ENCODE measurements at regions not wholly inside any gene's neighbourhood (a gene's known extent, or its start where the extent isn't known, plus 50 kb on each side); places are given as distances from the start of the nearest gene placed in this dataset.

DNA sequence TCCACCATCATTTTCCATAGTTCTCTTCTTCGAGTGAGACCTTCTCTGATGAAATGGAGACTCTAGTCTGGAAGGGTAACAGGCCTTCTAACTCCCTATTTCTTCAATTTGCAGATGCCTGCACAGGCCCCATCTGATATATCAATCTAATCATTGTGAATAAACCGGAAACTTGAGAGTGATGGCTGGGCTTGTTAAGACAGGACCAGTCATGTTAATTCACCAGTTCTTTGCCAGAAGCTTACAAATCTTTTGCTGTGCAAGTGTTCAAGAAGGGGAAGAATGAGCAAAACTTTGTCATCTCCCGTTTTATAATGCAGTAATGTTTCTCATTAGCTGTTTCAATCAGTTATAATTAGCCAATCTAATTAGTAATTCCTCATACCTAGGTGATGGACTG is 1561.3 kb upstream of the GOT2 start:
- DNase-seq (ENCODE audit: low read depth), result no peak
- no peak overlapping the region for H3K4me3 ChIP-seq (ENCODE audit: low read length)
- TF ChIP-seq, protein P1, sequence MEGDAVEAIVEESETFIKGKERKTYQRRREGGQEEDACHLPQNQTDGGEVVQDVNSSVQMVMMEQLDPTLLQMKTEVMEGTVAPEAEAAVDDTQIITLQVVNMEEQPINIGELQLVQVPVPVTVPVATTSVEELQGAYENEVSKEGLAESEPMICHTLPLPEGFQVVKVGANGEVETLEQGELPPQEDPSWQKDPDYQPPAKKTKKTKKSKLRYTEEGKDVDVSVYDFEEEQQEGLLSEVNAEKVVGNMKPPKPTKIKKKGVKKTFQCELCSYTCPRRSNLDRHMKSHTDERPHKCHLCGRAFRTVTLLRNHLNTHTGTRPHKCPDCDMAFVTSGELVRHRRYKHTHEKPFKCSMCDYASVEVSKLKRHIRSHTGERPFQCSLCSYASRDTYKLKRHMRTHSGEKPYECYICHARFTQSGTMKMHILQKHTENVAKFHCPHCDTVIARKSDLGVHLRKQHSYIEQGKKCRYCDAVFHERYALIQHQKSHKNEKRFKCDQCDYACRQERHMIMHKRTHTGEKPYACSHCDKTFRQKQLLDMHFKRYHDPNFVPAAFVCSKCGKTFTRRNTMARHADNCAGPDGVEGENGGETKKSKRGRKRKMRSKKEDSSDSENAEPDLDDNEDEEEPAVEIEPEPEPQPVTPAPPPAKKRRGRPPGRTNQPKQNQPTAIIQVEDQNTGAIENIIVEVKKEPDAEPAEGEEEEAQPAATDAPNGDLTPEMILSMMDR (conservative IDR thresholded peaks at IDR 0.05; ENCODE audit: low read depth, low read length), result no peak

DNA sequence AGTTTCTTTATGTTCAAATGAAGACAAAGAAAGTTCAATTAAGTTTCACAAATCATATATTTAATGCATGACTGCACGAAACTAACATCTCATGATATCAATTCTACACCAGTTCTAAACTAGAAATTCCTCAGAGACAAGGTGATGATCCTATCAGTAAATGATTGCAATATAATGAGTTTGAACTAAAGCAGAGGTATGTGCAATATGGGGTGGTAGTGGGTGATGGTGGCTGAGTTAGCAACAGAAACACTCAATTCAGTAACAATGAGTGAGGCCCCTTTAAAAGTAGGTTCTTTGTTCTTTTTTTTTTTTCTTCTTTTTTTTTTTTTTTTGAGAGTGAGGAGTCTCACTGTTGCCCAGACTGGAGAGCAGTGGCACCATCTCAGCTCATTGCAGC is 1551.7 kb upstream of the GOT2 start:
- no peak for DNase-seq (ENCODE audit: low read depth)
- TF ChIP-seq, protein P1 (conservative IDR thresholded peaks at IDR 0.05; ENCODE audit: low read depth, low read length), result no peak
- H3K4me3 ChIP-seq (ENCODE audit: low read length), result no peak overlapping the region

DNA sequence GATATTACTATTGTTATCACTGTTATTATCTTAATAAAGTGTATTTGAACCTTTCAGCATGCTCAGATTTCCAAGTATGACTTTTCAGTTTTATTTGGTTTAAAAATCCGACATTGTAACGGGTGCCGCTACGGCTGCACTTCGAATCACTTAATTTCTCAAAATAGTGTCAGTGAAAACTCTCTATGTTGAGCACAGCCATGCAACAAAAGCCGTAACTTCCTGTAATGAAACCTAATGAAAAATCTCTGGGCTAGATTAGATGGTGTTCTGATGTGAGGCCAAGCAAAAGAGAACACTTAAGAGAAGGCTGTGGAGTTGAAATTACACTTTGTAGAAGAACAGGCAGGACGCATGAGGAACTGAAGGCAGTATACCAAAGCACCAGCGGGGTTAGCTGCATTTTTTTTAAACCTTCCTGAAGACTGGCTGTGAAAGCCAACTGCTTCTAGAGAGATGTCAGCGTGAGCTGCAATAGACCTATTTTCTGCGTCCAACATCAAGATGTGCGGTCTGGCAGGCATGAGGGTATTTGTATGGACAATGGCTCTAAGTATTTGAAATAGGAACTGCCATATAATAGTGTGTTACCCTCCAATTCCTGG is 1545.0 kb upstream of the GOT2 start:
- no peak overlapping the region for H3K4me3 ChIP-seq (ENCODE audit: low read length)
- TF ChIP-seq, protein P1 (conservative IDR thresholded peaks at IDR 0.05; ENCODE audit: low read depth, low read length), result no peak
- no peak for DNase-seq (ENCODE audit: low read depth)

DNA sequence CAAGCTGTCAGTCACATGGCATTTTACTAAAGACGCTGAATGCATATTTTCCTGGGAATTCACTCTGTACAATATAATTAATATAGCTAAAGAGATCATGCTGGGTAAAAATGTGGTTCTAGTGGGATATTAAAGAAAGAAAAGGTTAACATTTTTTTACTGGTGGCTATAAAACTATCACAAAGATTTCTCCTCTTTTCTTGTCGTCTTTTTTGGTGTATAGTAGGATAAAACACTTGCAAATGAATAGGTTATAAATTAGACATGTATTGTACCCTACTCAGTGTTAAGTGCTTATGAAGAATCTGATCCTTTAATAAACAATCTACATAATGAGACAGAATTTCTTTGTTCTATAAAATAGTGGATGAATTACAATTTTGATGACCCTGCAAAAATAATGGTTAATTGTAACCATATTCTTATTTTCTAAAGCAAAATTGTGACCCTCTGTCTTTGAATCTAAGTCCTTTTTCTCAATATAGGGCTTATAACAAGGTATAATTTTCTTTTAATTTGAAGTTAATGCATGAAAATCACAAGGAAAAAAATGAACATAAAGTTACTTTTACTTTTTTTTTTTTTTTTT is 1540.4 kb upstream of the GOT2 start:
- TF ChIP-seq, protein P1 (conservative IDR thresholded peaks at IDR 0.05; ENCODE audit: low read depth, low read length), result no peak
- no peak overlapping the region for H3K4me3 ChIP-seq (ENCODE audit: low read length)
- no peak for DNase-seq (ENCODE audit: low read depth)

DNA sequence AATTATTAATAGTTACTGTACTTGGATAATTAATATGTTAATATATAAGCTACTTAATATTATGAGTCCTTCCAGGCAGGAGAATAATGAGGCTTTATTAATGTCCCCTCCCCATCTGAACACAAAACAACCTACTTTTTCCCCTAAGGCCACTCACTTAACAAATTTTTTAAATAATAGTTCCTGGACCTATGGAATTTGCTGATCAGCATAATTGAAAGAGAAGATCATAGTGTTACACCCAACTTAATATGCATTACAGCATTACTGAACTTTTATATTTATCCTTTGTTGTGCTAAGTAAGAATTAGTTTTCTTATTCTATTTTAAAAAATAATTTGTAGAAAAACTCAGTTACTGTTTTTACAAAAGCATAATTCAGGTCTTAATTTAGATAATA is 1537.7 kb upstream of the GOT2 start:
- TF ChIP-seq, protein P1 (conservative IDR thresholded peaks at IDR 0.05; ENCODE audit: low read depth, low read length), result no peak
- H3K4me3 ChIP-seq (ENCODE audit: low read length), result no peak overlapping the region
- DNase-seq (ENCODE audit: low read depth), result no peak

DNA sequence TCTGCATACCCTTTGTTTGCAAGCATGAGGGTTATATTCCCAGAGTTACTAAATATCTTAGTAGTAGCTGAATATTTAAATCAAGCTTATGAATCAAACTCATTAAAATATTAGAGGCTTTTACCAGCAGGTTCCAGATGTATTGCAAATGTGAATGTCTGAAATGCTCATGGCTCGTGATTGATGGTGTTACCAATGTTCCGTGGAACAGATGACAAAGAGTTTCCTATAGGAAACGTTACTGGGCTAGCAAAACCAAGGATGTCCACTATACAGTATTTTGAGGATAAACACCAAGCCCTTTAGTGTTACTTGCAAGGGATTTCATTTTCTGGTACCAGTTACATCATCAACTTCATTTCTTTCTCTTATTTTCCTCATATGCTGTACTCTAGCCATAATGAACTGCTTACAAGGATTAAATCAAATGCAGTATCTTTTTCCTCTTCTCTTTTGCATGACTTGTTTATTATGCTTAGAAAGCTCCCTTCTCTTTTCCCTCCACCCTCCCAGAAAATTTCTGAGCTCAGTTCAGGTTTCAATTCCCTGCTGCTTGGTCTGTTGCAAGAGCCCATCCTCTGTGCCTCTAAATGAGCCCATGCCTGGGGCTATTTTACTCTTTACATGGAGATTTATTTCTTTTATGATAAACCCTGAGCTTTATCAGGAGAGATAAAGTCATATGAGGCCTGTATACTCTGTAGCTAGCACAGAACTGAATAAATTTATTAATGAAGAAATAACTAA is 1537.1 kb upstream of the GOT2 start:
- TF ChIP-seq, protein P1 (conservative IDR thresholded peaks at IDR 0.05; ENCODE audit: low read depth, low read length), result no peak
- H3K4me3 ChIP-seq (ENCODE audit: low read length), result no peak overlapping the region
- no peak for DNase-seq (ENCODE audit: low read depth)

DNA sequence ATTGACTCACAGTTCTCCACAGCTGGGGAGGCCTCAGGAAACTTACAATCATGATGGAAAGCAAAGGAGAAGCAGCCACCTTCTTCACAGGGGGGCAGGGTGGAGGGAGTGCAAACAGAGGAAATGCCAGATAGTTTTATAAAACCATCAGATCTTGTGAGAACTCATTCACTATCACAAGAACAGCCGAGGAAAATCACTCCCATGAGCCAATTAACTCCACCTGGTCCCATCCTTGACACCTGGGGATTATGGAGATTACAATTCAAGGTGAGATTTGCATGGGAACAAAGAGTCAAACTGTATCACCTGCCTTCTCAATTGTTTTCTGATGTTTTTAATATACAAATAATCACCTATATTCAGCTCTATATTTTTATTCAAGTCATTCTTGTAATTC is 1527.3 kb upstream of the GOT2 start:
- H3K4me3 ChIP-seq (ENCODE audit: low read length), result no peak overlapping the region
- DNase-seq (ENCODE audit: low read depth), result no peak
- TF ChIP-seq, protein P1 (conservative IDR thresholded peaks at IDR 0.05; ENCODE audit: low read depth, low read length), result no peak
